Panc1 (cell line): ENCODE measurements at regions not wholly inside any gene's neighbourhood (a gene's known extent, or its start where the extent isn't known, plus 50 kb on each side); places are given as distances from the start of the nearest gene placed in this dataset.

Experiments used
- CTCF ChIP-seq: fragments of 450-650 bp; IDR thresholded peaks from 2 replicates; pipeline ENCODE4 v1.5.1; 2017; ENCODE audit warnings: mild to moderate bottlenecking
- POLR2AphosphoS5 ChIP-seq: IDR thresholded peaks from 2 replicates; pipeline ENCODE4 v1.6.1; 2012; ENCODE audit warnings: mild to moderate bottlenecking, low read depth, low read length, moderate library complexity
- REST ChIP-seq, 2 experiments: IDR thresholded peaks; 2 replicates each; pipeline ENCODE4 v1.6.1; 2011 to 2012; ENCODE audit warnings: low read depth in 2 of 2, control low read depth in 1 of 2, low read length in 1 of 2, mild to moderate bottlenecking in 1 of 2, moderate library complexity in 1 of 2; ENCODE audit not compliant: insufficient read depth in 1 of 2
- SIN3A ChIP-seq: IDR thresholded peaks from 2 replicates; pipeline ENCODE4 v1.6.1; 2012; ENCODE audit warnings: low read depth, mild to moderate bottlenecking, low read length, moderate library complexity, borderline replicate concordance; ENCODE audit not compliant: insufficient read depth
- TCF7L2 ChIP-seq: IDR thresholded peaks from 2 replicates; pipeline ENCODE4 v1.6.1; 2011; ENCODE audit warnings: mild to moderate bottlenecking, low read depth, low read length, inconsistent platforms

- no peak for TF ChIP-seq REST (IDR thresholded peaks at IDR 0.05; ENCODE audit: insufficient read depth in 1 of 2, low read depth in 2 of 2, low read length in 1 of 2)
- TF ChIP-seq CTCF: no peak
- TF ChIP-seq POLR2AphosphoS5: no peak
- no peak for TF ChIP-seq SIN3A
- TF ChIP-seq TCF7L2: no peak
Measured at GRCh38 chr9:109619310-109619709, 121.2 kb upstream of the PTPN3 start.
